Kidney tubule cell (primary cell): ENCODE measurements at regions not wholly inside any gene's neighbourhood (a gene's known extent, or its start where the extent isn't known, plus 50 kb on each side); places are given as distances from the start of the nearest gene placed in this dataset.
"Not testable (repeated sequence)": the region's sequence is repeated elsewhere in the genome, so short reads cannot be mapped to it uniquely, and the experiment has no call there.

Experiments used
- DNase-seq: peaks from one replicate; pipeline ENCODE4 v3.0.0-alpha.2; 2018; ENCODE audit warnings: low spot score

DNA sequence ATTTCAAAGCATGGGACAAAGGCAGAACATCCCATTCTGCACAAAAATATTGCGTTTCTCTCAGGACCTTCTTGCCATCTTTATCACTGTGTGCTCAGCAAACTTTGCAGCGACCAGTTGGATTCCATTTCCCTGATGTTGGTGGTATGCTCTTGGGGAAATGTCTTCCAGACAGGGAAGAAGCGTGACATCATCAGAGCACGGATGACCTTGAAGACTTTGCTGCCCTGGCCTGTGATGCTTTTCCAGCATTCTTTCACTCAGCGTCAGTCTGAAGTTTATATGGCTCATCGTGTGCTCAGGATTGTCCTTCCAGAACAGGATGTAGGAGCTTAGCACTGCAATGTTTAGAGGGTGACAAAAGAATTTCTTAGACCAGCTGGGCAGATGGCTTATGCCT lies 131.4 kb upstream of the F3 start:
- no peak for DNase-seq

- no peak for DNase-seq
These were observed 130.4 kb upstream of the F3 start for GRCh38 chr1:94672001-94672400.

- no peak for DNase-seq
These were observed 128.7 kb upstream of the F3 start for GRCh38 chr1:94670273-94670672.

GRCh38 chr1:94669198-94669597 lies 127.6 kb upstream of the F3 start:
- DNase-seq = no peak

DNA sequence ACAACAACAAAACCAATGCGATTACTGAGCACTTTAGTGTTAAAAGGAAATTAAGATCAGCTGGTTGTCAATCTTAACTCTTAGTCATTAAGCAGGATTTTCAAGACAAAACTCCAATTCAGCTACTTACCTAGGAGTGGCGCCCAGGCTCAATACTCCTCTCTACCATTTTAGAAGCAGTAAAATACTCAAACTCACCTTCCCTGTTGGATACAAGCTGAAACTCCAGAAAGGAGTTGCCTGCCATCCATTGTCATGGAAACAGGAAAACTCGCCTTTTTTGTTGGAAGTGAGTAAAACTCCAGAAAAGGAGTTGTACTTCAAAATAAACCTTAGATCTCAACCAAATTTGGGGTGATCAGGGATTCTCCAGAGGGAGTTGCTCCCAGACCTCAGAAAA lies 127.0 kb upstream of the F3 start:
- no peak for DNase-seq

- DNase-seq = no peak
These were observed 126.3 kb upstream of the F3 start for GRCh38 chr1:94667818-94668217.

GRCh38 chr1:94666797-94667196 lies 125.2 kb upstream of the F3 start:
- DNase-seq = no peak

DNA sequence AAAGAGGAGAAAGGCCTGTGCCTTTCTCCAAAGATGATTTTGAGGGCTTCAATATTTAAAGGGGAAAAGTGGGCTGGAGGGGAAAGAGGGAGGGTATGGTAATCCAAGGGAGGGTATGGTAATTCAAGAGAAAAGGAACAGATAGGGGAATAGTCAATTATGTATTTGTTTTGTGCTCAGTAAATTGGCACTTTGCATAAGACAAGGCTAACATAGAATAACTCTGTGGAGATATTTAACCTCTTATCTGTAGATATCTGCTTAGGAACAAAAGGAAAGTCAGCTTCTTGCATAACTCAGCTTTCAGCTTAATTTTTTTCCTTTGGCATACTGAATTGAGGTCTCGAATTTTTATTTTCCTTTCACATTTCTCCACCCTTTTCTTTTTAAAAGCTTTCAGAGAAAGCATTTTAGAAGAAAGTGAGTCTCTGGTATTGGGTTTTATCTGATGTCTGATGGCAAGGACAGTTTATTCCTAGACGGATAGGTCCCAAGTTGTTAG lies 119.9 kb upstream of the F3 start:
- DNase-seq = no peak

DNA sequence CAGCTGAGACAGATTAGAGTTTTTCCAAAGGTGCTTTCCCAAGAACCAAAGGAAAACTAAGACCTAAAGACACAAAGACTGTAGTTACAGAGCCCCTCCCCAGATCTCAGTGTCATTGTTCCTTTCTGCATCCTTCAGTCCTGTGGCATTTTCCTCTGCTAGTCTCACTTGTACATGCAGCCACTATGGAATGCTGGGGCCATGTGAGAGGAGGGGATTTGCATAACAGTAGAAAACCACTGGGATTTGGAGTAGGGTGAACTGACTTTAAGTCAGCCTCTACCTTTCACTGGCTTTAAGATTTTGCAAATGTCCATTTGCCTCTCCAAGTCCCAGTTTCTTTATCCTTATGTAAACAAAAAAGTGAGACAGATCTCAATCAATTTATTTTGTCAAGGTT lies 119.4 kb upstream of the F3 start:
- DNase-seq = peak; percentile 20

GRCh38 chr1:94660258-94660657 lies 118.7 kb upstream of the F3 start:
- DNase-seq = no peak

GRCh38 chr1:94659202-94659601 lies 117.6 kb upstream of the F3 start:
- not testable (repeated sequence) for DNase-seq

DNA sequence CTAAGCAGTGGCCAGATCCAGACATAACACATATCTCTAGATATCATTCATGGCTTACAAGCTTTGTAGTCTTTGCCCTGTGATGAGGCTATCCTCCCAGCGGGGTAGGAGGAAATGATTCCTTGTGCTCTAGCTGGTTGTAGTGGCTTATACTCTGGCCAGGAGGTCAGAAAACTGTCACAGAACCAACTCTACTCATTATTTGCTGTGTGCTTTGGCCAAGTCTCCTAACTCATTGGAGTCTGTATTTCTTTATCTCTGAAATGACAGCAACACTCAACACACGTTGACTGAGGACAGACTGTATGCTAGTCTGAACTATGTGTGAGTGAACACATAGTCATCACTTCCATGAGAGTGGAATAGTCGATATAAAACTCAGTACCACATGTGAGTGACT lies 116.7 kb upstream of the F3 start:
- peak; percentile 7 for DNase-seq

- not testable (repeated sequence) for DNase-seq
These were observed 116.2 kb upstream of the F3 start for GRCh38 chr1:94657776-94658175.

- DNase-seq = no peak
These were observed 115.4 kb upstream of the F3 start for GRCh38 chr1:94656967-94657366.

DNA sequence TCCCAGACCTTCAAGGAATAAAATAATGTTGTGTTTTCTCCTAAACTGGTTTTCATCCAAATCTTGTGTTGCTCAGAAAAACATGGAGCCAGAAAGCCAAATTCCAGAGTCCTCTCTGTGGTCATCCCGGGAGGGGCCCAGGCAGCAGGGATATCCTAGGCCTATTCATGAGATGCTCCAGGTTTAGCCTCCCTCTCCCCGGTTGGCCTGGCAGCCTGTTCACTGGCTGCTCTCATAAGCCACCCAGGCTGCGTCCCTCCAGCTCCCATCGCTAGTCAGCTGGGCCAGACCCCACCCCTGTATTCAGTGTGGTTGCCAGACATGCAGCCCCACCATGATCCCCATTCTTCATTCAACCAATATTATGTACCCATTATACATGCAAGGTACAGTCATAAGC lies 113.4 kb upstream of the F3 start:
- no peak for DNase-seq

GRCh38 chr1:94654459-94654858 lies 112.9 kb upstream of the F3 start:
- no peak for DNase-seq

GRCh38 chr1:94654031-94654430 lies 112.5 kb upstream of the F3 start:
- peak; percentile 84 for DNase-seq

- DNase-seq = peak; percentile 17
These were observed 111.9 kb upstream of the F3 start for GRCh38 chr1:94653454-94653853.

DNA sequence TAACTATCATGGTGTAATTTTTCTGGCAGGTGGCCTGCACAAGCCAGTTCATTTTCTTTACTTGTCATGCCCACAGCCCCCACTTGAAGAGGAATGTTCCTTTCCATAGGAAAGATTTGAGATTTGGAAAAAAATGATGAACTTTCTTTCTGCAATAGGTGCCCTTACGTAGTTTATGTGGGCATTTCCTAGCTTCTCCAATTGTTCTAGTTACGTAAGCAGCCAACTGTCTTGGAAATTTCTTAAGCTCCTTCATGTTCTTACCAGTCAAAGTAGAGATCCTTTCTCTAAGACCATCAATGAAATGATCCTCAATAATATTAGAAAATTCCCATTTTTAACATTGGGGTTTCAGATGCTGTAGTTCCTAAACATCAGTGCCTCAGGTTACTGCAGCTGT lies 109.5 kb upstream of the F3 start:
- DNase-seq = no peak

- no peak for DNase-seq
These were observed 108.7 kb upstream of the F3 start for GRCh38 chr1:94650301-94650700.

DNA sequence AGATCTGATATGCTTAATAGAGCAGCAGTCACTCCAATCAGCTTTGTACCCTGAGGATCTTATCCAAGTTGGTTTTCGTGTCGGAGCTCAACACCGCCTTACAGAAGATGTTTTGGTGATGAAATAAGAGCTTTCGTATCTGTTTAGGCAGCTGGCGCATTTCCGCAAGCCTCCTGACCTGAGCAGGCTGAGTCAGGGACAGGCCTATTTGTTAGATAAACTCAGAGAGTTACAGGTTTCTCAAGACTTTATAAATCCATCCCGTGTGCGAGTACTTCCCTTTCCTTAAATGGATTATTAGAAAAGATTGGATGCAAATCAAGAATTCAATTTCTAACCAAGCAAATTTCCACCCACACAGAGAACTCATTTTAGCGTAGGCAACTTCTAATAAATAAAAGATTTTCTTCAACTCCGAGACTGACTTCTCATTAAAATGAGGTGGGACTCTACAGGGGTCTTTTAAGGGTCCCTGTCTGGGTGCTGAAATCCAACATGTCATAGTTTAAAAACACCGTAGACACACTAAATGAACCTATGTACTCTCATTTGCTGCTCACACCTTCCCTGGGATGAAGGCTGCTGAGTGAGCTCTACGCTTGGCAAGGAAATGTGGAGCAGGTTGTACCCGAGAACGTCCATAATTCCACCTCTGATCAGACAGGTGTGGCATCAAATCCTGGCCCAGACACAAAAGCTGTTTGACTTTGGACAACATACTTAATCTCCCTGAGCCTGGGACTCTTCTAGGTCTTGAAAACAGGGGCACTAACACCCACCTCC lies 106.9 kb upstream of the F3 start:
- DNase-seq = no peak

GRCh38 chr1:94646786-94647555 lies 105.4 kb upstream of the F3 start:
- no peak for DNase-seq

DNA sequence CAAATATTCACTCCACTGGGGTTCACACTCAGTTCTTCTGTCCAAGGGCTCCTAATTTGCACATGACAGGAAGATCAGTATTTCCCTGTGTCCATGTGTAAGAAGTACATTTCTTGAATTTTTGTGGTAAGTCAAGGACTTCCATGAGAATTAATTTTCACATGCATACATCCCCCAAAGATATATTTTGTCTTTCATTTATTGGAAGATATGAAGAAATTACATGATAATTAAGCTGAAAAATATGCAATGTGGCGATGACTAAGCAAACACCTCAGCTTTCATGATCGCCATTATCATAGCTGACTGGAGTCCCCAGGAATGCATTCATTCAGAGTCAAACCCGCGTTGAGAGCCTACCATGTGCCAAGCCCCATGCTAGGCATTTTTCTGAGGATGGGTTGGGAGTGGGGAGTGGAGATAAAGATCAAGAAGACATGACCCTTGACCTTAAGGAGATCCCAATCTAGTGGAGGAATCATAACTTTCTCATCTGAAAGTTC lies 104.6 kb upstream of the F3 start:
- peak; percentile 82 for DNase-seq
